ENCODE measurements at regions not wholly inside any gene's neighbourhood (a gene's known extent, or its start where the extent isn't known, plus 50 kb on each side); places are given as distances from the start of the nearest gene placed in this dataset.

- H3K27ac Mint-ChIP-seq = no peak overlapping the region
- H3K4me3 Mint-ChIP-seq = no peak overlapping the region
- no CpG with 5 or more reads among the region's 6 CpGs for WGBS (ENCODE audit: insufficient coverage)
- Histone ChIP-seq H3K9ac (ENCODE audit: low read length) (no peak overlapping the region), H3K36me3 (replicated peaks in 1 of 2; ENCODE audit: control extremely low read depth in 1 of 2, control insufficient read depth in 1 of 2, extremely low read depth in 1 of 2, insufficient read depth in 2 of 2, low read length in 1 of 2) (no peaks in the 10 kb centered on the region), H3K4me3 (ENCODE audit: control extremely low read depth in 1 of 5, extremely low read depth in 1 of 5, insufficient read depth in 1 of 5, low read depth in 2 of 5, low read length in 4 of 5) (no peak overlapping the region), H3K79me2 (ENCODE audit: control insufficient read depth, insufficient read depth, low read length) (no peaks in the 10 kb centered on the region), H3K27ac (ENCODE audit: low read length in 2 of 2) (no peak overlapping the region), H4K20me1 (ENCODE audit: control insufficient read depth, insufficient read depth, low read length, poor library complexity, severe bottlenecking) (no peaks in the 10 kb centered on the region), H3K4me2 (replicated peaks; ENCODE audit: low read depth, low read length, poor library complexity, severe bottlenecking) (no peak overlapping the region), H3K9me3 (ENCODE audit: control extremely low read depth in 1 of 3, control insufficient read depth in 2 of 3, insufficient read depth in 1 of 3, low read length in 2 of 3) (no peaks in the 10 kb centered on the region), H3K4me1 (ENCODE audit: control insufficient read depth in 2 of 2, insufficient read depth in 2 of 2, low read length in 2 of 2) (no peaks in the 10 kb centered on the region), H3K27me3 (replicated peaks in 1 of 4; ENCODE audit: control extremely low read depth in 1 of 4, control insufficient read depth in 3 of 4, insufficient read depth in 4 of 4, low read length in 3 of 4) (no peaks in the 10 kb centered on the region), H2AFZ (ENCODE audit: insufficient read depth, low read depth, low read length, poor library complexity, severe bottlenecking) (no peak overlapping the region)
- no peak for ATAC-seq (ENCODE audit: low read depth)
- TF ChIP-seq, protein P1, sequence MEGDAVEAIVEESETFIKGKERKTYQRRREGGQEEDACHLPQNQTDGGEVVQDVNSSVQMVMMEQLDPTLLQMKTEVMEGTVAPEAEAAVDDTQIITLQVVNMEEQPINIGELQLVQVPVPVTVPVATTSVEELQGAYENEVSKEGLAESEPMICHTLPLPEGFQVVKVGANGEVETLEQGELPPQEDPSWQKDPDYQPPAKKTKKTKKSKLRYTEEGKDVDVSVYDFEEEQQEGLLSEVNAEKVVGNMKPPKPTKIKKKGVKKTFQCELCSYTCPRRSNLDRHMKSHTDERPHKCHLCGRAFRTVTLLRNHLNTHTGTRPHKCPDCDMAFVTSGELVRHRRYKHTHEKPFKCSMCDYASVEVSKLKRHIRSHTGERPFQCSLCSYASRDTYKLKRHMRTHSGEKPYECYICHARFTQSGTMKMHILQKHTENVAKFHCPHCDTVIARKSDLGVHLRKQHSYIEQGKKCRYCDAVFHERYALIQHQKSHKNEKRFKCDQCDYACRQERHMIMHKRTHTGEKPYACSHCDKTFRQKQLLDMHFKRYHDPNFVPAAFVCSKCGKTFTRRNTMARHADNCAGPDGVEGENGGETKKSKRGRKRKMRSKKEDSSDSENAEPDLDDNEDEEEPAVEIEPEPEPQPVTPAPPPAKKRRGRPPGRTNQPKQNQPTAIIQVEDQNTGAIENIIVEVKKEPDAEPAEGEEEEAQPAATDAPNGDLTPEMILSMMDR (IDR thresholded peaks at IDR 0.05) = no peak
- no peak for TF ChIP-seq EZH2 (IDR thresholded peaks at IDR 0.05; ENCODE audit: borderline replicate concordance, insufficient read depth, low read depth, low read length, poor library complexity, severe bottlenecking)
- intact Hi-C loops (cut with micrococcal nuclease) = no loop called here
- CTCF ChIA-PET = no interaction called here
- no peaks in the 10 kb centered on the region for H3K27me3 Mint-ChIP-seq
- POLR2A ChIA-PET = no interaction called here
- no peaks in the 10 kb centered on the region for H3K4me1 Mint-ChIP-seq
- H3K9me3 Mint-ChIP-seq (ENCODE audit: insufficient read depth) = peaks cover 2% of the 10 kb centered on the region
- no peak for DNase-seq
These were observed 1113.3 kb downstream of the TSN start for GRCh38 chr2:122868646-122869275.

GRCh38 chr2:122873951-122874350, 1118.5 kb downstream of the TSN start:
- no CpG with 5 or more reads among the region's 2 CpGs for WGBS (ENCODE audit: insufficient coverage)
- H3K4me3 Mint-ChIP-seq = no peak overlapping the region

More at GRCh38 chr2:122873951-122874350, 1118.5 kb downstream of the TSN start:
- intact Hi-C loops (cut with micrococcal nuclease) = no loop called here
- Mint-ChIP-seq H3K4me1 (no peaks in the 10 kb centered on the region), H3K27ac (no peak overlapping the region), H3K27me3 (no peaks in the 10 kb centered on the region), H3K9me3 (ENCODE audit: insufficient read depth) (no peaks in the 10 kb centered on the region)
- ChIA-PET CTCF (no interaction called here), POLR2A (no interaction called here)
- H3K4me1 ChIP-seq (ENCODE audit: control insufficient read depth in 2 of 2, insufficient read depth in 2 of 2, low read length in 2 of 2) = no peaks in the 10 kb centered on the region
- no peaks in the 10 kb centered on the region for H4K20me1 ChIP-seq (ENCODE audit: control insufficient read depth, insufficient read depth, low read length, poor library complexity, severe bottlenecking)
- no peak overlapping the region for H3K4me2 ChIP-seq (replicated peaks; ENCODE audit: low read depth, low read length, poor library complexity, severe bottlenecking)
- no peak overlapping the region for H3K4me3 ChIP-seq (ENCODE audit: control extremely low read depth in 1 of 5, extremely low read depth in 1 of 5, insufficient read depth in 1 of 5, low read depth in 2 of 5, low read length in 4 of 5)
- H3K36me3 ChIP-seq (replicated peaks in 1 of 2; ENCODE audit: control extremely low read depth in 1 of 2, control insufficient read depth in 1 of 2, extremely low read depth in 1 of 2, insufficient read depth in 2 of 2, low read length in 1 of 2) = no peaks in the 10 kb centered on the region
- H3K9me3 ChIP-seq (ENCODE audit: control extremely low read depth in 1 of 3, control insufficient read depth in 2 of 3, insufficient read depth in 1 of 3, low read length in 2 of 3) = no peaks in the 10 kb centered on the region
- no peak overlapping the region for H3K9ac ChIP-seq (ENCODE audit: low read length)
- H3K27ac ChIP-seq (ENCODE audit: low read length in 2 of 2) = no peak overlapping the region
- H3K27me3 ChIP-seq (replicated peaks in 1 of 4; ENCODE audit: control extremely low read depth in 1 of 4, control insufficient read depth in 3 of 4, insufficient read depth in 4 of 4, low read length in 3 of 4) = no peaks in the 10 kb centered on the region
- no peak for DNase-seq
- no peak overlapping the region for H2AFZ ChIP-seq (ENCODE audit: insufficient read depth, low read depth, low read length, poor library complexity, severe bottlenecking)
- no peak for ATAC-seq (ENCODE audit: low read depth)
- H3K79me2 ChIP-seq (ENCODE audit: control insufficient read depth, insufficient read depth, low read length) = no peaks in the 10 kb centered on the region
- TF ChIP-seq, protein P1 (IDR thresholded peaks at IDR 0.05) = no peak
- TF ChIP-seq EZH2 (IDR thresholded peaks at IDR 0.05; ENCODE audit: borderline replicate concordance, insufficient read depth, low read depth, low read length, poor library complexity, severe bottlenecking) = no peak
